ENCODE measurements at regions not wholly inside any gene's neighbourhood (a gene's known extent, or its start where the extent isn't known, plus 50 kb on each side); places are given as distances from the start of the nearest gene placed in this dataset.

- no peak for DNase-seq
These were observed 59.9 kb upstream of the TENT5A start for GRCh38 chr6:81812401-81812800.

GRCh38 chr6:81808851-81809570 is 56.5 kb upstream of the TENT5A start:
- DNase-seq = peak in 1 of 5 experiments; percentile 8

- no peak for DNase-seq
These were observed 54.5 kb upstream of the TENT5A start for GRCh38 chr6:81806793-81807565.

GRCh38 chr6:81802356-81802755 is 49.9 kb upstream of the TENT5A start:
- DNase-seq = no peak

Measured in T-helper 2 cell (primary cell).